Choroid plexus epithelial cell (primary cell): ENCODE measurements at regions not wholly inside any gene's neighbourhood (a gene's known extent, or its start where the extent isn't known, plus 50 kb on each side); places are given as distances from the start of the nearest gene placed in this dataset.

ENCODE experiments used
- DNase-seq: peaks from one replicate; pipeline ENCODE4 v3.0.0-alpha.2; 2010; ENCODE audit warnings: low read depth
- H3K4me3 ChIP-seq: 2 replicates; pipeline ENCODE4 v1.5.1; 2011; ENCODE audit warnings: low read depth, mild to moderate bottlenecking, control low read depth, low read length, moderate library complexity
- CTCF ChIP-seq: conservative IDR thresholded peaks from 2 replicates; pipeline ENCODE4 v1.5.1; 2011; ENCODE audit warnings: low read depth, mild to moderate bottlenecking, control low read depth, inconsistent platforms, low read length, moderate library complexity

DNA sequence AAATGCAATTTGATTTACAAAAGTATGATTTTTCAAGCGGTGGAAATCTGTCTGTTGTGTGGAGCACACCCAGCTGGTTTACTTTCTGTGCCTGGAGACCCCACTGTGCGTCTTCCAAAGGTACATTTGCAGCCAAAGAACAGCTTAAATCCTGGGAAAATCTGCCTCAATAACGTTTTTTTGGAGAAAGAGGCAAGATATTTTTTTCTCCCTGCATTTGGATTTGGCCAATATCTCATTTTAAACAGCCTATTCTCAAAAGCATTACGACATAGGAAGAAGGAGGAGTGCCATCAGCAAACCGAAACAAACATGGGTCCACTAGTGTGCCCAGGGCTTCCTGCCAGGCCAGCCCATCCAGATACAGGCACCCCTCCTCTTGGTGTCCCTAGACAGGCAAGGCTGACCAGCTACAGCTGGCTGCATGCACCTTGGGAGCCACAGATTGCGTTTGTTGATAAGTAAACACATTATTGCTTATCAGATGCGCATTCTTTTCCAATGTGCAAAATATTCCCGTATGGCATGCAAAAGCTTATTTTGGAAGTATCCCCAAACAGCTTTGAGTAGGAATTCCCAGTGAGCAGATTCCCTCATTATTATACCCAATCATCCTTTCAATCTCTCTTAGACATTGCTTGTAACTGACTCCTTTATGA, 184.5 kb upstream of the MARCKS start:
- no peak for TF ChIP-seq CTCF
- H3K4me3 ChIP-seq: peak overlapping the region; percentile 55
- no peak for DNase-seq

- no peak for TF ChIP-seq CTCF
- no peak for DNase-seq
- no peak overlapping the region for H3K4me3 ChIP-seq
Measured at GRCh38 chr6:113674075-113674474, 183.1 kb upstream of the MARCKS start.

DNA sequence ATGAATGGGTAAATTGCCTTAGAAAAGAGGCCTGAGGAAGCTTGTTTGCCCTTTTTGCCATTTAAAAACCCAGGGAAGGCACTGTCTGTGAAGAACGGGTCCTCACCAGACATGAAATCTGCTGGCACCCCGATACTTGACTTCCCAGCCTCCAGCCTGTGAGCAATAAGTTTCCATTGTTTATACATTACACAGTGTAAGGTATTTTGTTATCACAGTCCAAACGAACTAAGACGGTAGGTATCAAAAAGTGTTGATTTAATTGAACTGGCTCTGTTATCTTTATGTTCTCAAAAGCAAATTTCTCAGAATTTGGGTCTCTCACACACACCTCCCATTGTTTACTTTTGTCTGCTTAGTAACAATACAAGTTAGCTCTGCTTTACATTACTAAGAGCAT, 181.1 kb upstream of the MARCKS start:
- no peak overlapping the region for H3K4me3 ChIP-seq
- TF ChIP-seq CTCF: no peak
- DNase-seq: no peak

DNA sequence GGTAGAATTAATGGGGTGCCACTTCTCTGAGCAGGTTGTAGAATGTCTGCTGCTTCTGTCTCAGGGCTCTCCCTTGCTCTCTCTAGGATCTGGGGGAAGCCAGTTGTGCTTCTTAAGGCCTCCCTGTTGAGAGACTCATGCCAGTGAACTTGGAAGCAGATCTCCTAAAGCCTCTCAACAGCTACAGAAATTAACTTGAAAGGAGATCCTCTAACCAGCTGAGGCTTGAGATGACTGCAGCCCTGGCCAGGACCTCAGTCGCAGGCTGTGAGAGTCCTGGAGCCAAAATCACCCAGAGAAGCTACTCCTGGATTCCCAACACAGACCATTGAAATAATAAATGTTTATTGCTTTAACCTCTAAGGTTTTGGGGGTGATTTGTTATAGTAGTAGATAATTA, 180.2 kb upstream of the MARCKS start:
- no peak for DNase-seq
- no peak overlapping the region for H3K4me3 ChIP-seq
- no peak for TF ChIP-seq CTCF

- no peak overlapping the region for H3K4me3 ChIP-seq
- no peak for DNase-seq
- TF ChIP-seq CTCF: no peak
Measured at GRCh38 chr6:113679051-113679450, 178.1 kb upstream of the MARCKS start.

DNA sequence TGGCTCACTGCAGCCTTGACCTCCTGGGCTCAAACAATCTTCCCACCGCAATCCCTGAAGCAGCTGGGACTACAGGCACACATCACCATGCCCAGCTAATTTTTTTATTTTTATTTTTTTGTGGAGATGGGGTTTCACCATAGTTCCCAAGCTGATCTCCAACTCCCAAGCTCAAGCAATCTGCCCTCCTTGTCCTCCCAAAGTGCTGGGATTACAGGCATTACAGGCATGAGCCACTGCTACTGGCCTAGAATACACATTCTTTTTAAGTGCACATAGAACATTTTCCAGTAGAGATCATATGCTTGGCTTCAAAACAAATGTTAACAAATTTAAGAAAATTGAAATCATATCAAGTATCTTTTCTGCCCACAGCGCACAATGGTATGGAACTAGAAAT, 176.8 kb upstream of the MARCKS start:
- H3K4me3 ChIP-seq: no peak overlapping the region
- no peak for TF ChIP-seq CTCF
- no peak for DNase-seq

DNA sequence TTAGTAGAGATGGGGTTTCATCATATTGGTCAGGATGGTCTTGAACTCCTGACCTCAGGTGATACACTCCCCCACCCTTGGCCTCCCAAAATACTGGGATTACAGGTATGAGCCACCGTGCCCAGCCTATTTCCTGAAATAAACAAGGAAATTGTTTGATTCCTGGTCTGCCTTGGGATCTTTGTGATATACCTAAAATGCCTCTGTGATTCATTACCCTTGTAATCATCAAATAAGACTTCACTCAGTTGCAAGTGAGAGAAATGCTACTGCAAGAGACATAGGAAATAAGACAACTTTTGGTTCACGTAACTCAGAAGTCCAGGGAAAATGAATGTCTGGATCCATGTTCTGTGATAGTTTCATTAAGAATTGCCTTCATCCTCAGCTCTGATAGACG, 173.2 kb upstream of the MARCKS start:
- H3K4me3 ChIP-seq: no peak overlapping the region
- no peak for DNase-seq
- TF ChIP-seq CTCF: no peak
